Activated CD4-positive, CD25-positive, alpha-beta regulatory T cell treated with anti-CD3 and anti-CD28 coated beads, Interleukin-2, amount 50 U/mL, for 72 hours (primary cell): ENCODE measurements at regions not wholly inside any gene's neighbourhood (a gene's known extent, or its start where the extent isn't known, plus 50 kb on each side); places are given as distances from the start of the nearest gene placed in this dataset.

Source experiments
- DNase-seq: peaks from one replicate; pipeline ENCODE4 v3.0.0; 2021

GRCh38 chr2:226680719-226681118, 118.9 kb downstream of the IRS1 start:
- no peak for DNase-seq

DNA sequence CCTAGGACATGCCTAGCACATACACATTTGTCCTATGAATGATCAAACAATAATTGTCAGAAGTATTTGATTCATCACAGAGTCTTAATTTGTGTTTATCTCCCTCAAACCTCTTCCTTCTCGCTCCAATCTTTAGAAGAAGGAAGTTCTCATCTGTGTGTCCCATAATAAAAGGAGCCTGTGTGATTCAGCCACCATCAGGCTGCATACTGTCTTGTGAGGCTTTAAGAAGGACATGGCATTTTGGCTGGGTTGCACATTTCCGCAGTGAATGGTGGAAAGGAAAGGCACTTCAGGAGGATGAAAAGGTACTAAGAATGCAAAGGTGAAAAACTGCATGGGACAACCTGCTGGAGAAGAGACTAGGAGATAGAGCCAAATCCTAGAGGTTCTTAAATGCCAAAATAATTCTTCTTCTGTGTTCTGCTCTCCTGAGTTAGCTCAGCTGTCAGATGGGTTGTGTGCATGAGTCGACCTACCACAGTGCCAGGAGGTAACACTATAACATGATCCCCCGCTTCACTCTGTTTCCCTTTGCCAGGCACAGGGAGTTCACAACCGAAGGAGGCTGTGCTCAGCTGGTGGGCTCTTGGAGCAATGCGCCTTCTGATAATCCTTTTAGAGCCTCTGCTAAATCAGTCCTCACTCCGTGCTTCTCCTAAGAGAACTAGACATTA, 120.1 kb downstream of the IRS1 start:
- DNase-seq: no peak

- no peak for DNase-seq
These were observed 121.2 kb downstream of the IRS1 start for GRCh38 chr2:226678422-226678821.

GRCh38 chr2:226677080-226677479, 122.5 kb downstream of the IRS1 start:
- DNase-seq: no peak

- DNase-seq: no peak
These were observed 123.0 kb downstream of the IRS1 start for GRCh38 chr2:226676618-226677017.

GRCh38 chr2:226674123-226674522, 125.5 kb downstream of the IRS1 start:
- DNase-seq: no peak

DNA sequence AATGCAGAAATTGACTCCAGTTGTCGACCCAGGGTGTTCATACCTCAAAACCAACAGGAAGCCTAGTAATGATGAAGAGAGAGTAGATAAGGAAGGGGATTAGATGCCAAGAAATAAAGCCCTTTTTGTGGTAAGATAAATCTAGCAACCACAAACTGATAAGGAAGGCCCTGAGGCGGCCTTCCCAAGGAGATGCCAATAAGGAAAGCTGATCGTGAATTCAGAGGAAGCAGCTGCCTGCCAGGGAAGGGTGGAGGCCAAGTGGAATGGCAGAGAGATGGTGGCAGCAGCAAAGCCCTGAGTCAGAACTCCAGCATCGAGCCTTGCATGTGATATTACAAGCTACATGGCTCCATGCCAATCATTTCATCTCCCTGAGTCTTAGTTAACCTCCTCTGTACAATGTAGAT, 126.3 kb downstream of the IRS1 start:
- DNase-seq: no peak

DNA sequence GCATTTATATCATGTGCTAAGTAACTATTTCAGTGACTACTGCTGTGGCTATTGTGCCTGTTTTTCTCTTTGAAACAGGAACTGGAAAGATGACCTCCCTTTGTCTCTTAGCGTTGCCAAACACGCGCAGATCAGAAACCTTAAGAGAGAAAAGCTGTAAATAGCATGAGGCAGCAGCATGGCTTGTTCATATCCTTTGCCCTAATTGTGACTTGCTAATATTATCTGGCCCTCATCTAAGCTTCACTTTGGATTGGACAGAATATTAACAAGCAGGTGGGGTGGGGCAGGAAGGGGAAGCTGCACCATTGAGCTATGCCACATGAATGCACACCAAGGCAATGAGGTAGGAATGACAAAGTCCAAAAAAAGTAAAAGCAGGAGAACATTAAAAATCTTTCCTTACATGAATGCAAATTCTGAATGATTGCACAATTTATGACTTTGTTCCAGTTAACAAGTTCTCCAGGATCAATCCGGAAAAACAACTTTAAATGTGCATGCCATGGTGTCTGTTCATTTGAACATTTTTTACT, 128.4 kb downstream of the IRS1 start:
- no peak for DNase-seq

GRCh38 chr2:226669905-226670304, 129.7 kb downstream of the IRS1 start:
- no peak for DNase-seq

DNA sequence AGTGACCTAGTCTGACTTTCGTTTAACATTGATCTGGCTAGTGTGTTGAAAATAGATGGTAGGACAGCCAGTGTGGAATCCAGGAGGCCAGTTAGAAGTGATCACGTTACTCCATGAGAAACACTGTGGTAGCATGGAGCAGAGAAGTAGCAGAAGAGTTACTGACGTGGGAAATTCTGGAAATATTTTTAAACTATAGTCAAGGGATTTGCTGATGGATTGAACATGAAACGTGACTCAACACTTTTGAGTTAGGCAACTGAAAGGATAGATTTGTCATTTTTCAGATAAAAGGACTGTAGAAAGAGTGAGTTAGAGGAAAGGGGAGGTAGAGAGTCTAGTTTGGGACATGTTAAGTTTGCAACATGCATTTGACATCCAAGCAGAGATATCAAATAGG, 130.4 kb downstream of the IRS1 start:
- no peak for DNase-seq

DNA sequence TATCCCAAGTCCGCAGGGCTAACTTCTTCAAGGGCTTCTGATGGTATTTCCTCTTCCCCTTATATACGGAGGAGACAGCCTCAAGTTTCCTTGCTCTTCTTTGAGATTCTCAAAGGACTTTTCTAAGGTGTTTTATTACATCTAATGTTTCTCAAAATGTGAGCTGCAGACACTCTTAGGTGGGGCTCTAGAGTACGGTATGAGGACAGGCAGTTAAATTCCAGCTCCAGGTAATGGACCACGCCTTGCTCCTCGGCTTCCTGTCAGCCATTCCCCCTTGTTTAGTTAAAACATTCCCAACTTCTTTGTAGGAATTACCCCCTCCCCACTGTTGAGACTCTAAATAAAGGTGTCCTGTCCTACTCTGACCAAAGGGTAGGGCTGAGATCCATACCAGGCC, 131.9 kb downstream of the IRS1 start:
- DNase-seq: no peak

GRCh38 chr2:226665306-226665831, 134.3 kb downstream of the IRS1 start:
- DNase-seq: no peak

DNA sequence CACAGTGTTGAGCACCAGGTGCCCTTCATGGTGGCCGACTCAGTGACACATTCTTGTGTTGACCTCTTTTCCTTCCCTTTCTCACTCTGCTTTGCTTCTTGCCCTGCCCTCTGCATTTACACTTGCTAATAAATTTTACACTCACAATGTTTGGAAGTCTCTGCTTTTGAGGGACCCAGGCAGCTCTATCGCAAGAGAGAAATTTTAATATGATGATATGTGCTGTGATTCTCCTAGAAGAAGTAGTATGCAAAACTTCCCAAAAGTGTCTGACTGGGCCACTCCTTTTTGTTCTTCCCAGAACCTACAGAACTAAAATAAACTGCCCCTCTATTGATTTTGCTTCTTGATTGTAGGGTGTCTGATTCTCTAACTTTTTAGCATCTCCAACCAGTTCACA, 135.0 kb downstream of the IRS1 start:
- DNase-seq: no peak

DNA sequence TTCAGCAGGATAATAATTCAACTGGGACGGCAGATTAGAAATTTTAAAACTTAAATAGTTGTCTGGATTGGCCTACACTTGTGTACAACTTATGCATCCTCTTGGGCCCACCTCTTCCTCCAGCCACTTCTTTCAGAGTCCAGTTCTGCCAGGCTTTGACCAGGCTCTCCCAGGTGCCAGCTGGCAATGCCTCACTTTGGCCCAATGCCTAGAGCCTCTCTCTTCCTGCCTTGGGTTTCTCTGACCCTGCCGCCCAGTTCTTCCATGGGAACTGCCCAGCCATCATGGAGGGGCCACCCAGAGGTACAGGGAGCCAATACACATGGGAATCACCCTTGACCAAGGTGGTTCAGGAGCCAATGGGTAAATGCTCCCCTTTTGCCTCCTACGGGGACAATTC, 135.5 kb downstream of the IRS1 start:
- no peak for DNase-seq

DNA sequence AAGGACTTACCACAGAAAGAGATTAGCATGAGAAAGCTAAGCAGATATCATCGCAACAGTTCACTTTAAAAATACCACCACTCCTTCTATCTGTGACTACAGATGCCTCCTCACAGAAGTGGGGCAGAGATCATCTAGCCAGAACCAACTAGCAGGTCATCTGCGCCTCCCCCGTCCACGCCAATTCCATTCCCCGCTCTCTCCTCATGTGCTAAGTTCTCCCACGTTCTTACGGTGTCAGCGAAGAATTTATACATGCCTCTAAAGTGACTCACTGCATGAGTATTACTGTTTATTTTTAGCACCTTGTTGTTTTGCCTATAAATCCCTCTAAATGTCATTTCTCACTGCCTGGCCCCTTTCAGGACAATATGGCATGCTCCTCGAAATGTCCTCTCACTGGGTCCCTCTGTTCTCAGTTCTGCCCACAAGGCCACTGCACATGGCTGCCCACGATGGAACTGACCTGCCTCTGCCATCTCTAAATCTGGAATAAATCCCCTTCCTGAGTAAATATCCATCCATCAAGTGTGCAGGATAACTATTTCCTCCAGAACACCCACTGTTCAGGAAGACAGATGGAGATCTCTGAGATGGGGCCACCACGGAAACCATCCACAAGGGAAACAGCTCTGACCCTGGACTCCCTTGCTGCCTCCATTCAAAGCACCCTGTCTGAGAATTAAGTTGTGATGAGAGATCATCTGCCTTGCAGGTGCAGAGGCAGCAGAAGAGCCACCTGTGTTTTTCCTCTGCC, 137.7 kb downstream of the IRS1 start:
- no peak for DNase-seq

DNA sequence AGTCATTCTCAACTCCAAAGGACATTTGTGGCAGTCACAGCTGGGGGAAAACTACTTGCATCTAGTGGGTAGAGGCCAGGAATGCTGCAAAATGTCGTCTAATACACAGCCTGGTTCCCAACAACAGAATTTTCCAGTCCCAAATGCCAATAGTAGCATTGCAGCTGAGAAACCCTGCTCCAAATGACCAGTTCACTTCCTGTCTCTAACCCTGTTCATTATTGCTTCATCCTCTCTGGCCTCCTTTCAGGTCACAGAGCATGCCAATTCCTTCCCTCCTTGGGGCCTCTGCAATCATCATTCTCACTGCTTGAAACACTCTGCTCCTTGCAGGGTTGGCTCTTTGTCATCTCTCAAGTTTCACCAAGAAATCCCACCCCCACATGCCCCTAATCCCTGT, 139.1 kb downstream of the IRS1 start:
- DNase-seq: no peak

- DNase-seq: no peak
These were observed 139.5 kb downstream of the IRS1 start for GRCh38 chr2:226660124-226660523.

DNA sequence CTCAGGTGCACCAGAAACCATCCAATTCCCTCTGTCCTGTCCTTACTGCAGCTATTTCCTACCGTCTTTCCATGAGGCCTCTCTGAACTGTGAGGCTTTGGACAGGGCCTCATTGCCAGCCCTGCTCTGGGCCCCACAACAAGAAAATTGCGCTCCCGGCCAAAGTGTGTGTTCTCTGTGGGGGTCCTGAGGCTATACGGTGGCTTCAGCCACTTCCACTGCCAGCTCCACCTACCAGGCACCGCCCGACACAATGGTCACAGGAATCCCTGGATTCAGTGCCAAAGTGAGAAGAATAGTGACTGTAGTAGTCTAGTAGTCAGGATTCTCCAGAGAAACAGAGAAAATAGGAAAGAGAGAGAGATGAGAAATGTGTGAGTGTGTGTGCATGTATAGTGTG, 140.2 kb downstream of the IRS1 start:
- no peak for DNase-seq

DNA sequence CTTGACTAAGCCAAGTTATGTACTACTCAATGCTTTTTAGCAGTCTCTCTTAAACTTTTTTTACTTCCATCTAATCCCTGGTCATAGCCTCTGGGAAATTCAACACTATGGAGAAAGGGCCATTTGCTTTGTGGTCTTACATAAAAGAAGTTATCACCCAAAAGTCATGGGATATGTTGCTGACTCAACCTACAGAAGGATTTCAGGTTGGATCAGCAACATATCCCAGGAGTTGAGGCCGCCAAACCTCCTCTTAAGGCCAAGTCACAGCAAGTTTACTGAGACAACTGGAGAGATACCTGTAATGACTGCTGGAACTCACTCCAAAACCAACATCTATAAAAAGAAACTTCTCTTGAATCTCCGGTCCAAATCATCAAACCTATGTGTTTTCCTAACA, 141.1 kb downstream of the IRS1 start:
- no peak for DNase-seq

- no peak for DNase-seq
These were observed 142.1 kb downstream of the IRS1 start for GRCh38 chr2:226657340-226658053.

DNA sequence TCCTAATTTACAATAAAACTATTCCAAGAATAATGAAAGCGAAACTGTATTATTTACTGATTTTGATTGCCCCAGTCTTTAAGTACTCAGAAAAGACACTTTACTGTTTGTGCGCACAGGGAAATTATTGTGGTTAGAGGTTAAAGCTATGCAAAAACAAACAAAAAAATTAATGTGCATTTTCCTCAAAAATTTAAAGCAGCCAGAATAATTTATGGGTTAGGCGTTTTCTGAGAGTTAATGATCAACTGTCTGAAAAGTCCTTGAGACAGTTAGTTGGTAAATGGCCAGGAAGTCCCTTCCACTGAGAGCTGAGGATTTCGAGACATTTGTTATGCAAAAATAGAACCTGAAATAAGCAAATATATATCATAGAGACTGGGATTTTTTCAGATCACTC, 143.3 kb downstream of the IRS1 start:
- DNase-seq: no peak

DNA sequence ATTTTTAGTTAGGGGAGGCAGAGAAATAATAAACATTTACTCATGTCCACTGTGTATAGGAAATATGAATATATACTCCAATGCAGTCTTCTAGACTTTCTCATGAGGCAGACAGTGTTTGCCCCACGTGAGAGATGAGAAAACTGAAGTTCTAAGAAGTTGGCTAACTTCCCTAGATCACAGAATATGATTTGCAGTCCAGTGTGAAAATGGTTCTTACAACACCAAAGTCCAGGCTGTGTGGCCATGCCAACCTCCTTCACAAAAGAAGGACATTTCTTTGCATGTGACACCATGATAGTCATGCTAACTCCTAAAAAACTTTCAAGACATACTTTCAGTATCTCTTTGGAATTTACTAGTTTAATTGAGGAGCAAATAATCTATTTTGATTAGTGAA, 143.7 kb downstream of the IRS1 start:
- no peak for DNase-seq

DNA sequence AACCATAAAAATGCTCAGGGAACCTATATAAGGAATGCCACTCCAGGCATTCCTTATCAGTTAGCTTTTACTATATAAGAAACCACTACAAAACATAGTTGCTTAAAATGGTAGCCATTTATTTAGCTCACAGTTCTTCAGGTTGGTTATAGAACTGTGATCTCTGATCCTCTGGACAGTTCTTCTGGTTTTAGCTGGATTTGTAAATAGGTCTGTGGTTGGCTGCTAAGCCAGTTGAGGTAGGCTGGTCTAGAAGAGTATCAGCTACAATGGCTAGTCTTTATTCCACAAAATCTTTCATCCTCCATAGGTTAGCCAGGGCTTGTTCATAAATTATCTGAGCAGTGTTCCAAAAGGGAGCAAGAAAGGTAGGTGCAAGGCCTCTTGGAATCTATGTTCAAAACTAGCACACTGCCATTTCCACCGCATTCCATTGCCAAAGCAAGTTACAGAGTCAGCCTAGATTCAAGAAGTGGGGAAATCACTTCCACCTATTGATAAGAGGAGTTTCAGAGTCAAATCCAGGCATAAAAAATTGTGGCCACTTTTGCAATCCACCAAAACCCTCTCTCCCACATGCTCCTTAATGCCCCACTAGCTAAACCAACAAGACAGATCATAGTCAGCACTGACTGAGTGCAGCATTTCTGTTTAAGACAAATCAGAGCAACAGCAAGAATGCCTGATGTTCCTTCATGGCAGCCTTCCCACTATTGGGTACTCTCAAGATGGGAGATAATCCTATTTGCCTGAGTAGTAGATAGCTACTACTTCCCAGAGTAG, 146.4 kb downstream of the IRS1 start:
- no peak for DNase-seq
